Smooth muscle cell (in vitro differentiated cells): ENCODE measurements at regions not wholly inside any gene's neighbourhood (a gene's known extent, or its start where the extent isn't known, plus 50 kb on each side); places are given as distances from the start of the nearest gene placed in this dataset.
A peak's percentile ranks its signal among the peaks of the same experiment; 100 is the strongest.
"Not testable (repeated sequence)": the region's sequence is repeated elsewhere in the genome, so short reads cannot be mapped to it uniquely, and the experiment has no call there.

Experiments
- DNase-seq: peaks from one replicate; lab custom pipeline; 2025; ENCODE audit not compliant: unreplicated experiment; lab: John Stamatoyannopoulos, UW
- H2AFZ ChIP-seq: fragments of 200-600 bp; sonication (generic); 2 replicates; pipeline ENCODE4 v1.6.0; 2016; ENCODE audit warnings: antibody characterized with exemption, low read depth, mild to moderate bottlenecking
- H3F3A ChIP-seq: fragments of 200-600 bp; sonication (generic); 2 replicates; pipeline ENCODE4 v1.6.0; 2017; ENCODE audit warnings: antibody characterized with exemption, low read depth
- H3K27ac ChIP-seq: fragments of 200-600 bp; sonication (generic); 2 replicates; pipeline ENCODE4 v1.5.1; 2016; ENCODE audit warnings: low read depth, mild to moderate bottlenecking
- H3K27me3 ChIP-seq: fragments of 200-600 bp; sonication (generic); 2 replicates; pipeline ENCODE4 v1.6.1; 2016; ENCODE audit warnings: low read depth, mild to moderate bottlenecking
- H3K36me3 ChIP-seq: fragments of 200-600 bp; sonication (generic); 2 replicates; pipeline ENCODE4 v1.5.1; 2016; ENCODE audit warnings: low read depth
- H3K4me1 ChIP-seq: fragments of 200-600 bp; sonication (generic); 2 replicates; pipeline ENCODE4 v1.5.1; 2016; ENCODE audit warnings: low read depth
- H3K4me2 ChIP-seq: fragments of 200-600 bp; sonication (generic); 2 replicates; pipeline ENCODE4 v1.6.0; 2016; ENCODE audit warnings: mild to moderate bottlenecking
- H3K4me3 ChIP-seq: fragments of 200-600 bp; sonication (generic); 2 replicates; pipeline ENCODE4 v1.5.1; 2016; ENCODE audit warnings: mild to moderate bottlenecking
- H3K79me2 ChIP-seq: fragments of 200-600 bp; sonication (generic); 2 replicates; pipeline ENCODE4 v1.6.0; 2016; ENCODE audit warnings: low read depth, mild to moderate bottlenecking
- H3K9ac ChIP-seq: fragments of 200-600 bp; sonication (generic); 2 replicates; pipeline ENCODE4 v1.6.0; 2016; ENCODE audit warnings: low read depth
- H3K9me3 ChIP-seq: fragments of 200-600 bp; sonication (generic); replicated peaks from 2 replicates; pipeline ENCODE4 v1.5.1; 2016; ENCODE audit warnings: low read depth
- H4K20me1 ChIP-seq: fragments of 200-600 bp; sonication (generic); 2 replicates; pipeline ENCODE4 v1.6.0; 2016; ENCODE audit warnings: low read depth
- CTCF ChIP-seq: fragments of 200-600 bp; sonication (generic); IDR thresholded peaks from 2 replicates; pipeline ENCODE4 v1.5.1; 2017; ENCODE audit warnings: borderline replicate concordance, mild to moderate bottlenecking, antibody characterized with exemption; ENCODE audit not compliant: insufficient read depth, poor library complexity, severe bottlenecking
- whole genome bisulfite sequencing: methylation state at CpG from one replicate; pipeline ENCODE4 v1.1.7; 2016; ENCODE audit warnings: low lambda C conversion rate; 5-methylcytosine and 5-hydroxymethylcytosine counted together

- Histone ChIP-seq H3K36me3 (no peaks in the 10 kb centered on the region), H4K20me1 (no peaks in the 10 kb centered on the region), H3K9ac (no peak overlapping the region), H3K4me2 (no peak overlapping the region), H3K9me3 (no peaks in the 10 kb centered on the region), H3K4me3 (no peak overlapping the region), H3K79me2 (no peaks in the 10 kb centered on the region), H3K27ac (no peak overlapping the region), H3K27me3 (no peaks in the 10 kb centered on the region), H3K4me1 (peaks cover 9% of the 10 kb centered on the region), H3F3A (no peaks in the 10 kb centered on the region), H2AFZ (no peak overlapping the region)
- no peak for TF ChIP-seq CTCF
- WGBS: 66% methylated on average over 10 of the region's 10 CpGs
- DNase-seq: no peak
Observed at GRCh38 chr17:36848008-36848902, 89.0 kb upstream of the LHX1 start.

- H3K4me3 ChIP-seq, H2AFZ ChIP-seq, H3K79me2 ChIP-seq, H3K27ac ChIP-seq, H3K9ac ChIP-seq, H4K20me1 ChIP-seq, H3K36me3 ChIP-seq, H3K9me3 ChIP-seq, DNase-seq, H3K27me3 ChIP-seq, H3F3A ChIP-seq, H3K4me1 ChIP-seq, H3K4me2 ChIP-seq: not testable (repeated sequence)
- WGBS: 92% methylated on average over 9 of the region's 9 CpGs
Observed at GRCh38 chr17:36849020-36849419, 88.3 kb upstream of the LHX1 start.

GRCh38 chr17:36849871-36850348 lies 87.4 kb upstream of the LHX1 start:
- Histone ChIP-seq H4K20me1 (no peaks in the 10 kb centered on the region), H3F3A (no peaks in the 10 kb centered on the region), H3K79me2 (no peaks in the 10 kb centered on the region), H2AFZ (no peak overlapping the region), H3K4me1 (peaks cover 9% of the 10 kb centered on the region), H3K36me3 (no peaks in the 10 kb centered on the region), H3K9ac (no peak overlapping the region), H3K27me3 (no peaks in the 10 kb centered on the region), H3K27ac (peak overlapping the region; percentile 41), H3K9me3 (no peaks in the 10 kb centered on the region), H3K4me2 (no peak overlapping the region), H3K4me3 (no peak overlapping the region)
- WGBS: 25% methylated on average over 9 of the region's 9 CpGs
- TF ChIP-seq CTCF: no peak
- DNase-seq: no peak

- Histone ChIP-seq H3K36me3 (no peaks in the 10 kb centered on the region), H3K9ac (no peak overlapping the region), H4K20me1 (no peaks in the 10 kb centered on the region), H2AFZ (no peak overlapping the region), H3K27me3 (no peaks in the 10 kb centered on the region), H3F3A (no peaks in the 10 kb centered on the region), H3K4me1 (peaks cover 3% of the 10 kb centered on the region), H3K9me3 (no peaks in the 10 kb centered on the region), H3K4me2 (no peak overlapping the region), H3K4me3 (no peak overlapping the region), H3K79me2 (no peaks in the 10 kb centered on the region), H3K27ac (peak overlapping the region; percentile 41)
- TF ChIP-seq CTCF: no peak
- DNase-seq: no peak
- WGBS: 59% methylated on average over 5 of the region's 5 CpGs
Observed at GRCh38 chr17:36850790-36851189, 86.5 kb upstream of the LHX1 start.
